ENCODE measurements at regions not wholly inside any gene's neighbourhood (a gene's known extent, or its start where the extent isn't known, plus 50 kb on each side); places are given as distances from the start of the nearest gene placed in this dataset.

DNA sequence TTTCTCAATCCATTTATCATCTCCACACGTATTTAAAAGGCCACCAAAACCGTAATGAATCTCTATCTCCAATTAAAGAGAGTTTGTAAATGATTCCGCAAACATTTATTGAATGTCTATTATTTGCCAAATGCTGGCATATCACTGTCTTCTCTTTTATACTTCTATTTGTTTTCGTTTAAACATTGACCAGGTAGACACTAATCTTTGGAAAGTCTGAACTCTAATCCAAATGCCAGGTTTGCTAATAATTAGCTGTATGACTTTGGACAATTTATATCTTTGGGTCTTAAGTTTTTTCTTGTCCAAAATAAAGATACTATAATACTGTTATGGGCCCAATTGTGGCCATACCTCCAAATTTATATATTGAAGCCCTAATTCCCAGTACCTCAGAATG is 299.2 kb upstream of the TBX18 start:
- TF ChIP-seq, protein P1, sequence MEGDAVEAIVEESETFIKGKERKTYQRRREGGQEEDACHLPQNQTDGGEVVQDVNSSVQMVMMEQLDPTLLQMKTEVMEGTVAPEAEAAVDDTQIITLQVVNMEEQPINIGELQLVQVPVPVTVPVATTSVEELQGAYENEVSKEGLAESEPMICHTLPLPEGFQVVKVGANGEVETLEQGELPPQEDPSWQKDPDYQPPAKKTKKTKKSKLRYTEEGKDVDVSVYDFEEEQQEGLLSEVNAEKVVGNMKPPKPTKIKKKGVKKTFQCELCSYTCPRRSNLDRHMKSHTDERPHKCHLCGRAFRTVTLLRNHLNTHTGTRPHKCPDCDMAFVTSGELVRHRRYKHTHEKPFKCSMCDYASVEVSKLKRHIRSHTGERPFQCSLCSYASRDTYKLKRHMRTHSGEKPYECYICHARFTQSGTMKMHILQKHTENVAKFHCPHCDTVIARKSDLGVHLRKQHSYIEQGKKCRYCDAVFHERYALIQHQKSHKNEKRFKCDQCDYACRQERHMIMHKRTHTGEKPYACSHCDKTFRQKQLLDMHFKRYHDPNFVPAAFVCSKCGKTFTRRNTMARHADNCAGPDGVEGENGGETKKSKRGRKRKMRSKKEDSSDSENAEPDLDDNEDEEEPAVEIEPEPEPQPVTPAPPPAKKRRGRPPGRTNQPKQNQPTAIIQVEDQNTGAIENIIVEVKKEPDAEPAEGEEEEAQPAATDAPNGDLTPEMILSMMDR (IDR thresholded peaks at IDR 0.05): no peak
- TF ChIP-seq POLR2A (IDR thresholded peaks at IDR 0.05) (no peak), EP300 (IDR thresholded peaks at IDR 0.05) (no peak)
